Activated T-helper 2 cell treated with anti-CD3 and anti-CD28 coated beads, Interferon-gamma antibody, Interleukin-2, Interleukin-4, amounts not matched to agents 10 μg/mL and 5 μg/mL and 100 μg/mL, durations not matched to agents 14 hours and 24 hours and 36 hours (primary cell): ENCODE measurements at regions not wholly inside any gene's neighbourhood (a gene's known extent, or its start where the extent isn't known, plus 50 kb on each side); places are given as distances from the start of the nearest gene placed in this dataset.

ENCODE experiments used
- DNase-seq: peaks from one replicate; pipeline ENCODE4 v3.0.0; 2021; ENCODE audit warnings: low spot score
- H3K27ac Mint-ChIP-seq: one replicate; pipeline ENCODE4 v1.8.0; 2021; ENCODE audit warnings: mixed read lengths
- H3K27me3 Mint-ChIP-seq: one replicate; pipeline ENCODE4 v1.8.0; 2021; ENCODE audit warnings: low read depth, mixed read lengths
- H3K36me3 Mint-ChIP-seq: one replicate; pipeline ENCODE4 v1.8.0; 2021; ENCODE audit warnings: low read depth, mixed read lengths
- H3K4me1 Mint-ChIP-seq: one replicate; pipeline ENCODE4 v1.8.0; 2021; ENCODE audit warnings: low read depth, mixed read lengths
- H3K4me3 Mint-ChIP-seq: one replicate; pipeline ENCODE4 v1.8.0; 2021; ENCODE audit warnings: low read depth, mild to moderate bottlenecking, moderate library complexity, mixed read lengths
- H3K9me3 Mint-ChIP-seq: one replicate; pipeline ENCODE4 v1.8.0; 2021; ENCODE audit warnings: mixed read lengths
- intact Hi-C: fragments of 100-400 bp; cut with micrococcal nuclease; formaldehyde crosslinking; loops from one replicate; pipeline ENCODE4 v1.15.1; 2023

- Mint-ChIP-seq H3K9me3 (peaks cover 9% of the 10 kb centered on the region), H3K4me3 (no peak overlapping the region), H3K4me1 (no peaks in the 10 kb centered on the region), H3K27ac (no peak overlapping the region), H3K27me3 (no peaks in the 10 kb centered on the region), H3K36me3 (no peaks in the 10 kb centered on the region)
- DNase-seq: no peak
- intact Hi-C loops: no loop called here
Observed at GRCh38 chr5:117667105-117667504, 1092.5 kb upstream of the SEMA6A start.

GRCh38 chr5:117665121-117665520, 1090.5 kb upstream of the SEMA6A start:
- Mint-ChIP-seq H3K27me3 (no peaks in the 10 kb centered on the region), H3K4me1 (no peaks in the 10 kb centered on the region), H3K4me3 (no peak overlapping the region), H3K27ac (no peak overlapping the region), H3K9me3 (peaks cover 5% of the 10 kb centered on the region), H3K36me3 (no peaks in the 10 kb centered on the region)
- DNase-seq: no peak
- intact Hi-C loops: no loop called here

GRCh38 chr5:117662361-117662760, 1087.7 kb upstream of the SEMA6A start:
- Mint-ChIP-seq H3K27ac (no peak overlapping the region), H3K36me3 (no peaks in the 10 kb centered on the region), H3K9me3 (peaks cover 14% of the 10 kb centered on the region), H3K4me1 (no peaks in the 10 kb centered on the region), H3K4me3 (no peak overlapping the region), H3K27me3 (no peaks in the 10 kb centered on the region)
- intact Hi-C loops: no loop called here
- DNase-seq: no peak

DNA sequence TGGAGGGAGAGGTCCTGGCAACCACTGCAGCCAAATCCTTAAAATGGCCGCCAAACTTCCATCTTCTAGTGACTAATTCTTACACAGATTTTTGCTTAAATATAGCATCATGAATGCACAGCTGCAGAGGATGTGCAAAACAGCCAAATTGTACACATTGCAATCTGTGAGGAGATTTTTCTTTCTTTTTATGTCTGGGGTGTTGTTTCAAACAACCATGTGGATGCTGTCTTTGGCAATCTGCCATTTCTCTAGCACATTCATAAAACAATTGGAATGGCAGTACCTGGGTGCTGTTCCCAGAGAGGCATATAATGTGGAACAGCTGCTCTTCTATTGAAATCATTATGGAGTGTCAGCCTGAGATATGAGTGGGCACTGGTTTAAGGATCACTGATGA, 1082.9 kb upstream of the SEMA6A start:
- Mint-ChIP-seq H3K36me3 (no peaks in the 10 kb centered on the region), H3K27me3 (no peaks in the 10 kb centered on the region), H3K4me3 (no peak overlapping the region), H3K9me3 (peaks cover 13% of the 10 kb centered on the region), H3K27ac (no peak overlapping the region), H3K4me1 (no peaks in the 10 kb centered on the region)
- intact Hi-C loops: no loop called here
- DNase-seq: no peak

DNA sequence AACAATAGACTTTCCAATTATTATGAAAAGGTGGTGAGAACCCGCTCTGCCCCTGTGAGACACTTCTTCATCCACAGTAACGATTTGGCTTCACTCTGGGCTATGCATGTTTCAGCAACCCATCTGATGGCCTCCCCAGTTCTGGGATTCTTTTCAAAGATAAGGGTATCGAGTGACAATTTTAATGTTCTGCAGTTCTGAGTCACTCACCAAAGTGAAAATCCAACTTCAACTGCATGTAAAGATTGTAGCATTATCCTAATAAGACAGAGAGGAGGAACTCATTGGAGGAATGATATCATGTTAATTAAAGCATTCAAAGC, 1078.3 kb upstream of the SEMA6A start:
- Mint-ChIP-seq H3K9me3 (peaks cover 9% of the 10 kb centered on the region), H3K27ac (no peak overlapping the region), H3K36me3 (no peaks in the 10 kb centered on the region), H3K4me3 (no peak overlapping the region), H3K4me1 (no peaks in the 10 kb centered on the region), H3K27me3 (no peaks in the 10 kb centered on the region)
- intact Hi-C loops: no loop called here
- no peak for DNase-seq

GRCh38 chr5:117652036-117652957, 1077.7 kb upstream of the SEMA6A start:
- no peak for DNase-seq
- Mint-ChIP-seq H3K36me3 (no peaks in the 10 kb centered on the region), H3K9me3 (peaks cover 9% of the 10 kb centered on the region), H3K4me1 (no peaks in the 10 kb centered on the region), H3K4me3 (no peak overlapping the region), H3K27ac (no peak overlapping the region), H3K27me3 (no peaks in the 10 kb centered on the region)
- intact Hi-C loops: no loop called here

DNA sequence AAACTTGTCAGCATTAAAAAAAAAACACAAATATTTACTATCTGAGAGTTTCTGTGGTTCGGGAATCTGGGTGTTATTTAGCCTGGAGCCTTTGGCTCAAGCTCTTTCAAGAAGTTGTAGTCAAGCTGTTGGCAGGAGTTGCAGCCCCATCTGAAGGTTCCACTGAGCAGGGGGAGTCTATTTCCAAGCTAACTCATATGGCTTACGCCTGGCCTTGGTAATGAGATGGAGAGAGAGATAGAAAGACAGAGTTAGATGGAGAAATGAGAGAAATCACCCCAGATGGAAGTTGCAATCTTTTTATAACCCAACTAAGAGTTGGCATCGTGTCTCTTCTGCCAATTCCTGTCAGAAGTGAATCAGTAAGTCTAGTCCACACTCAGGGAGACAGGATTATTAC, 1075.2 kb upstream of the SEMA6A start:
- intact Hi-C loops: no loop called here
- no peak overlapping the region for H3K4me3 Mint-ChIP-seq
- H3K4me1 Mint-ChIP-seq: no peaks in the 10 kb centered on the region
- H3K9me3 Mint-ChIP-seq: peaks cover 4% of the 10 kb centered on the region
- no peak overlapping the region for H3K27ac Mint-ChIP-seq
- H3K27me3 Mint-ChIP-seq: no peaks in the 10 kb centered on the region
- no peak for DNase-seq
- no peaks in the 10 kb centered on the region for H3K36me3 Mint-ChIP-seq

DNA sequence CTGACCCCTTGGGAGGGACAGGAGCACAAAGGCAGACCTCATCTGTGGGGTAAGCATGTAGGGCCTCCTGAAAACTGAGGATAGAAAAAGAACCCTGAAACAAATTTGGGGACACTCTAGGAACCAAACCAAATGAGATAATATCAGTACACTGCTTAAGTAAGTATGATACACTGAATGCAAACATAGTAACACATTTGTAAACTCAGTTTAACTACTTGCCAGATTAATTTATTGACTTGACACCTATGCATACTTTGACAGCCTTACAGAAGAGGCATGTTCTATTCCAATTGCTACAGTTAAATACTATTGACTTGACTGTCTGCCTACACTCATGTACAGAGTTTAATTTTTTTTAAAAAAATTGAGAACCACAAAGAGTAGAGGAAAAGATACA, 1070.8 kb upstream of the SEMA6A start:
- intact Hi-C loops: no loop called here

DNA sequence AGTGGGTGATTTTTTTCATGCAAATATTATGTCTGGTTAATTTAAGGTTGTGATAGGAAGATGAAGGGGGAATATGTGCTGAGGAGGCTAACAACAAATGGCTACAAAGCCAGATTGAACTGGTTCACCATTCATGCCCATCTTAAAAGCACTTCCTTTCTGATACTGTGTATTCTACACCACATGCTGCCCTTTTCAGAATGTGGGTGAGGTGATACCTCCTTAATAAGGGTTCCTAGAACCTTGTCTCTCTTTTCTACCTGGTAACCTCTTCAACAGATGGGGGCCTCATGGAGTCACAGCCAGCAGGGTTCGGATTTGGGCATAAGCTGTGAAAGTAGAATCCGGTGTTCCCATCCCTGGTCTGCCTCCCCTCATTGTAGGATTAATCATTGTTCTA, 1064.0 kb upstream of the SEMA6A start:
- Mint-ChIP-seq H3K4me1 (no peaks in the 10 kb centered on the region), H3K9me3 (peaks cover 8% of the 10 kb centered on the region), H3K36me3 (no peaks in the 10 kb centered on the region), H3K4me3 (no peak overlapping the region), H3K27ac (no peak overlapping the region), H3K27me3 (no peaks in the 10 kb centered on the region)
- intact Hi-C loops: no loop called here
- no peak for DNase-seq

More for the DNA sequence above, 1070.8 kb upstream of the SEMA6A start:
- Mint-ChIP-seq H3K9me3 (peaks cover 6% of the 10 kb centered on the region), H3K27ac (no peak overlapping the region), H3K4me3 (no peak overlapping the region), H3K4me1 (no peaks in the 10 kb centered on the region), H3K36me3 (no peaks in the 10 kb centered on the region), H3K27me3 (no peaks in the 10 kb centered on the region)
- no peak for DNase-seq

GRCh38 chr5:117633093-117633492, 1058.5 kb upstream of the SEMA6A start:
- H3K9me3 Mint-ChIP-seq: peaks cover 35% of the 10 kb centered on the region
- no peak overlapping the region for H3K27ac Mint-ChIP-seq
- H3K36me3 Mint-ChIP-seq: no peaks in the 10 kb centered on the region
- intact Hi-C loops: no loop called here
- no peak overlapping the region for H3K4me3 Mint-ChIP-seq
- DNase-seq: no peak
- H3K27me3 Mint-ChIP-seq: no peaks in the 10 kb centered on the region
- no peaks in the 10 kb centered on the region for H3K4me1 Mint-ChIP-seq

GRCh38 chr5:117624201-117624600, 1049.6 kb upstream of the SEMA6A start:
- Mint-ChIP-seq H3K36me3 (no peaks in the 10 kb centered on the region), H3K4me1 (no peaks in the 10 kb centered on the region), H3K27ac (no peak overlapping the region), H3K9me3 (peaks cover 13% of the 10 kb centered on the region), H3K4me3 (no peak overlapping the region), H3K27me3 (no peaks in the 10 kb centered on the region)
- intact Hi-C loops: no loop called here
- DNase-seq: no peak

DNA sequence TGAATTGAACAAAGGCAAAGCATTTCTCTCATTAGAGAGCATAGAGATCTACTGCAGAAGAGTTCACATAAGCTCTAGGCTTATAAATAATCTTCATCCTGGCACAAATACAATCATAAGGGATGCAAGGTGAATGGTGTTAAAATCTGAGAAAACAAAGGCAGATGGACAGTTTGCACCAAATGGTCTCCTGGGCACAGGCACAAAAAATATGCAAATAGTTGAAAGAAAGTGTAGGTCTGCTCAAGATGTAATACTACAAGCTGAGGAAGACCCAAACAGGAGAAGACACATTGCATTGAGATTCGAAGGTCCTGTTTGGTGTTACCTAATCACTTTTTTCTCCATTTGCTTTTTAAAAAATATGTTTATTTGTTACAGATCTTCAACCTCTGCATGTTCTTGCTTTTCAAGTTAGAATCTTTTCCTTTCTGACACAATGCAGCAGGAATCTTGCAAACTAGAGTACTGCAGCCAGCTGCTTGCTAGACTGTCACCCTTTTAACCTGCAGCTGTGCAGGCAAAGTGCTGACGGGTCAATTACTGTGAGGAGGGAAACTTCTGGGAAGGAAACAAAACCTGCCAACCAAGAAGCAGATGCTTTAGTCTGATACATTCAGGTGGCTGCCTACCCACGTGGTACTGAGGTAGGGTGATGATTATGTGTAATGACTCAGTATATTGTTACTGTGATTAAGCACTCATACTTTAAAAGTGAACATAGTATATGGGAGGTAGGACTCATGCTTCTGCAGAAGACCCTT, 1048.6 kb upstream of the SEMA6A start:
- DNase-seq: no peak
- Mint-ChIP-seq H3K27ac (no peak overlapping the region), H3K4me3 (no peak overlapping the region), H3K9me3 (peaks cover 19% of the 10 kb centered on the region), H3K4me1 (no peaks in the 10 kb centered on the region), H3K27me3 (no peaks in the 10 kb centered on the region), H3K36me3 (no peaks in the 10 kb centered on the region)
- intact Hi-C loops: no loop called here

DNA sequence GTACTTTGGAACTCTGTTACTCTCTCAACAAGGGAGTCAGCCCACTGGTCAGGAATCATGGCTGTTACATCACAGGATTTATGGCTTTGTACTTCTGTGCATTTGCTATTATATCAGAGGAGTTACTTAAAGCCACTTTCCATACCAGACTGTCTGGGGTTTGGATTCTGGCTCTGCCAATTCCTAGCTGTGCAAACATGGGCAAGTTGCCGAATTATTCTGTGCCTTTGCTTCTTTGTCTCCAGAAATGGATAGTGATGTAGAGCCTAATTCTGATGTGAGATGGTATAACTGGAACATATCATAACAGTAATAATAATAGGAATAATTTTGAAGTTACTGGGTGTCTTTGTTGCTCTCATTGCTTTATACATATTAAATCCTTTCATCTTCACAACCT, 1047.3 kb upstream of the SEMA6A start:
- intact Hi-C loops: no loop called here
- Mint-ChIP-seq H3K9me3 (peaks cover 23% of the 10 kb centered on the region), H3K36me3 (no peaks in the 10 kb centered on the region), H3K27me3 (no peaks in the 10 kb centered on the region), H3K4me3 (no peak overlapping the region), H3K4me1 (no peaks in the 10 kb centered on the region), H3K27ac (no peak overlapping the region)
- DNase-seq: no peak
